ENCODE measurements at regions not wholly inside any gene's neighbourhood (a gene's known extent, or its start where the extent isn't known, plus 50 kb on each side); places are given as distances from the start of the nearest gene placed in this dataset.
A peak's percentile ranks its signal among the peaks of the same experiment; 100 is the strongest.
"Not testable (repeated sequence)": the region's sequence is repeated elsewhere in the genome, so short reads cannot be mapped to it uniquely, and the experiment has no call there.

GRCh38 chr10:53574024-53574423, 801.4 kb upstream of the MBL2 start:
- in situ Hi-C loops (cut with HindIII; ENCODE audit: low pct_unique_long_range_greater_than_20kb, low sequenced_read_pairs), result no loop called here

GRCh38 chr10:53573498-53573897, 800.9 kb upstream of the MBL2 start:
- in situ Hi-C loops (cut with HindIII; ENCODE audit: low pct_unique_long_range_greater_than_20kb, low sequenced_read_pairs), result no loop called here
- DNase-seq (ENCODE audit: low read depth, low spot score), result no peak

More at GRCh38 chr10:53574024-53574423, 801.4 kb upstream of the MBL2 start:
- no peak for DNase-seq (ENCODE audit: low read depth, low spot score)

DNA sequence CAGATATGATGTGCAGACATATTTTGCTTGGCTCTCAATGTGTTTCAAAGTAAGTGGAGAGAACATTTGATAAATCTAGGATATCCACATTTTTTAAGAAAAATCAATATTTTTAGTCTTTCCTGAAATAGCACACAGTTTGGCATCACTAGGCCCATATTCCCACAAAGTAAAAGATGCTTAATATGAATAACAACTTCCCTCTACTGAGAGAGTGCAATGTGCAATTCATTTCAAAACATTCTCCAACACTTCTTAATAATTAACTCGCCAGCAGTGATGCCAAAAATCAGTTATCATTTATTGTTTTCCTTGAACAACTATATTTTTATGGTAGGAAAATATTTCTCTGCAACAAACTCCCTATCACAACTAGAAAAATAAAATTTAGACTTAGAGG, 800.2 kb upstream of the MBL2 start:
- no peak for DNase-seq (ENCODE audit: low read depth, low spot score)
- in situ Hi-C loops (cut with HindIII; ENCODE audit: low pct_unique_long_range_greater_than_20kb, low sequenced_read_pairs), result no loop called here

DNA sequence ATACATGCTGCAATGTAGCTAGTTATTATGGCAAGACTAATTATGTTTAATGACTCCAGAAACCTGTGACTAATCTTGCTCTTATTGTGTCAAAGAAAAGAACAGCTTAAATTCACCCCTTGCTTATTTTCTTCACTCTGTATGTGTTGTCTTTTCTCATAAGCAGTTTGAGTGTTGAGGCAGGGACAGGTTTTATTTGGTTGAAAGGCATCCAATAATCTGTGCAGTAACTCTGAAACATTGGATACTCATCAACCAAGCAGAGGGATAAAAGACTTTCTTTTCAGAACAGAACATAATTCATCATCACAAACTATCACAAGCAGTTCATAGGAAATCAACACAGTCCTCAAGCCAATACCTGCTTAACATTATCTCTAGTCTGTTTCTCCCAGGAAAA, 797.6 kb upstream of the MBL2 start:
- DNase-seq (ENCODE audit: low read depth, low spot score), result no peak
- in situ Hi-C loops (cut with HindIII; ENCODE audit: low pct_unique_long_range_greater_than_20kb, low sequenced_read_pairs), result no loop called here

- in situ Hi-C loops (cut with HindIII; ENCODE audit: low pct_unique_long_range_greater_than_20kb, low sequenced_read_pairs), result no loop called here
- DNase-seq (ENCODE audit: low read depth, low spot score), result no peak
Observed at GRCh38 chr10:53569455-53569854, 796.9 kb upstream of the MBL2 start.

GRCh38 chr10:53548664-53549063, 776.1 kb upstream of the MBL2 start:
- no peak for DNase-seq (ENCODE audit: low read depth, low spot score)
- in situ Hi-C loops (cut with HindIII; ENCODE audit: low pct_unique_long_range_greater_than_20kb, low sequenced_read_pairs), result no loop called here

GRCh38 chr10:53547364-53547763, 774.8 kb upstream of the MBL2 start:
- no peak for DNase-seq (ENCODE audit: low read depth, low spot score)
- in situ Hi-C loops (cut with HindIII; ENCODE audit: low pct_unique_long_range_greater_than_20kb, low sequenced_read_pairs), result no loop called here

DNA sequence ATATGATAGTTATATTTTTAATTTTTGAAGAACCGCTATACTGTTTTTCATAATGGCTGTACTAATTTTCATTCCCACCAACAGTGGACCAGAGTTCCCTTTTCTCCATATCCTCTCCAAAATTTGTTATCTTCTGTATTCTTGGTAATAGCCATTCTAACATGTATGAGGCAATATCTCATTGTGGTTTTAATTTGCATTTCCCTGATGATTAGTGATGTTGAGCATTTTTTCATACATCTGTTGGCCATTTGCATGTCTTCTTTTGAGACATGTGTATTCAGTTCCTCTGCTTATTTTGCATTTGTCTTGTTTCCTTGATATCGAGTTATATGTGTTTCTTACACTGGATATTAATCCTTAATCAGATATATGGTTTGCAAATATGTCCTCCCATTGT, 770.8 kb upstream of the MBL2 start:
- no peak for DNase-seq (ENCODE audit: low read depth, low spot score)
- in situ Hi-C loops (cut with HindIII; ENCODE audit: low pct_unique_long_range_greater_than_20kb, low sequenced_read_pairs), result no loop called here

GRCh38 chr10:53537508-53537907, 764.9 kb upstream of the MBL2 start:
- DNase-seq (ENCODE audit: low read depth, low spot score), result no peak

GRCh38 chr10:53536322-53536721, 763.7 kb upstream of the MBL2 start:
- in situ Hi-C loops (cut with HindIII; ENCODE audit: low pct_unique_long_range_greater_than_20kb, low sequenced_read_pairs), result no loop called here
- peak; percentile 11 for DNase-seq (ENCODE audit: low read depth, low spot score)

More at GRCh38 chr10:53537508-53537907, 764.9 kb upstream of the MBL2 start:
- in situ Hi-C loops (cut with HindIII; ENCODE audit: low pct_unique_long_range_greater_than_20kb, low sequenced_read_pairs), result no loop called here

GRCh38 chr10:53534428-53534827, 761.8 kb upstream of the MBL2 start:
- in situ Hi-C loops (cut with HindIII; ENCODE audit: low pct_unique_long_range_greater_than_20kb, low sequenced_read_pairs), result no loop called here
- no peak for DNase-seq (ENCODE audit: low read depth, low spot score)

GRCh38 chr10:53528974-53529373, 756.4 kb upstream of the MBL2 start:
- in situ Hi-C loops (cut with HindIII; ENCODE audit: low pct_unique_long_range_greater_than_20kb, low sequenced_read_pairs), result no loop called here
- no peak for DNase-seq (ENCODE audit: low read depth, low spot score)

- in situ Hi-C loops (cut with HindIII; ENCODE audit: low pct_unique_long_range_greater_than_20kb, low sequenced_read_pairs), result no loop called here
- no peak for DNase-seq (ENCODE audit: low read depth, low spot score)
Observed at GRCh38 chr10:53521046-53521445, 748.5 kb upstream of the MBL2 start.

- in situ Hi-C loops (cut with HindIII; ENCODE audit: low pct_unique_long_range_greater_than_20kb, low sequenced_read_pairs), result no loop called here
- no peak for DNase-seq (ENCODE audit: low read depth, low spot score)
Observed at GRCh38 chr10:53508197-53508596, 735.6 kb upstream of the MBL2 start.

DNA sequence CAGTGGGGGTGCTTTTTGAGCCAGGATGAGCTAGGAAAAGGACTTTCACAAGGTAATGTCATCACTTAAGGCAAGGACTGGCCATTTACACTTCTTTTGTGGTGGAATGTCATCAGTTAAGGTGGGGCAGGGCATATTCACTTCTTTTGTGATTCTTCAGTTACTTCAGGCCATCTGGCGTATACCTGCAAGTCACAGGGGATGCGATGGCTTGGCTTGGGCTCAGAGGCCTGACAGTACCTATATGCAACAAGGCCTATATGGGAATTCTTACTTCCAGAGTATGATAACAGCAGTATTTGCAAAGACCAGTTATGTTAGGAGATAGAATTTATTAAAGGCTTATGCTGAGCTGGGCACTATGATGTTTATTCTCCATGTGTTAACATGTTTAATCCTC, 731.9 kb upstream of the MBL2 start:
- DNase-seq (ENCODE audit: low read depth, low spot score); in situ Hi-C loops (cut with HindIII; ENCODE audit: low pct_unique_long_range_greater_than_20kb, low sequenced_read_pairs): not testable (repeated sequence)

DNA sequence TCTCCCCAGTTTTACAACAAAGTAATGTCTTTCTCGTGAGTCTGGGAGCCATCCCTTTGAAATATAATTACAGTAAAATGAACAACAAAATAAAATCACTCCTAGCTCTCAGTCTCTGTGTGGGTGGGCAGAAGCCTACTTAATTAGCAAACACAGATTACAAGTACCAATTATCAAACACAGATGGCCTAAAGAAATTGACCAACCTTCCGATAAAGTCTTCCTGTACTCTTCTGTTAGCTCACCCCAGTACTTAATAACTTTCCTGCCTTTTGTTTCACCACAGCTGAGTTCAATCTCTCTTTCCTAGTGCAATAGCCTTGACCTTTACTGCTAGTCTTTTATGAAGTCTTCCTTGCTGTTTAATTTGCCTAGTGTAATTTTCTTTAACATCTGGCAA, 719.2 kb upstream of the MBL2 start:
- in situ Hi-C loops (cut with HindIII; ENCODE audit: low pct_unique_long_range_greater_than_20kb, low sequenced_read_pairs), result no loop called here
- no peak for DNase-seq (ENCODE audit: low read depth, low spot score)

DNA sequence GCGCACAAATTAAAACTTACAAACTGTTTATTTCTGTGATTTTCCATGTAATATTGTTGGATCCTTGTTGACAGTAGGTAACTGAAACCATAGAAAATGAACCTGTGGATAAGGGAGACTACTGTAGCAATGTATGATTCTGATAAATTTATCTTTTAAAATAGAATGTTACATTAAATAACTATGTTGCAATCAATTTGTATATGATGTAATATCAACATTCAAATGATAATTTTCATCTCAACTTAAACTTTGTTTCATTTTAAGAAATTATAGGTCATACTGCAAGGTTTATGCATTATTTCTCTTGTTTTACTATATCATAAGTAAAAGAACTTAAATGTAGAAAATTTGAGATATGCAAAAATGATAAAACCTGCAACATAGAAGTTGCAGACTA, 718.0 kb upstream of the MBL2 start:
- DNase-seq (ENCODE audit: low read depth, low spot score), result no peak
- in situ Hi-C loops (cut with HindIII; ENCODE audit: low pct_unique_long_range_greater_than_20kb, low sequenced_read_pairs), result no loop called here

- in situ Hi-C loops (cut with HindIII; ENCODE audit: low pct_unique_long_range_greater_than_20kb, low sequenced_read_pairs), result no loop called here
- no peak for DNase-seq (ENCODE audit: low read depth, low spot score)
Observed at GRCh38 chr10:53489335-53490182, 717.0 kb upstream of the MBL2 start.

Measured in SK-MEL-5 (cell line).